HG03558 (cell line): ENCODE measurements at regions not wholly inside any gene's neighbourhood (a gene's known extent, or its start where the extent isn't known, plus 50 kb on each side); places are given as distances from the start of the nearest gene placed in this dataset.

Source experiments
- ATAC-seq: cut with Tn5 transposase; IDR thresholded peaks from one replicate; pipeline ENCODE4 v1.9.1; 2021; ENCODE audit warnings: moderate number of reproducible peaks; ENCODE audit not compliant: unreplicated experiment; ENCODE audit errors: extremely low read depth

DNA sequence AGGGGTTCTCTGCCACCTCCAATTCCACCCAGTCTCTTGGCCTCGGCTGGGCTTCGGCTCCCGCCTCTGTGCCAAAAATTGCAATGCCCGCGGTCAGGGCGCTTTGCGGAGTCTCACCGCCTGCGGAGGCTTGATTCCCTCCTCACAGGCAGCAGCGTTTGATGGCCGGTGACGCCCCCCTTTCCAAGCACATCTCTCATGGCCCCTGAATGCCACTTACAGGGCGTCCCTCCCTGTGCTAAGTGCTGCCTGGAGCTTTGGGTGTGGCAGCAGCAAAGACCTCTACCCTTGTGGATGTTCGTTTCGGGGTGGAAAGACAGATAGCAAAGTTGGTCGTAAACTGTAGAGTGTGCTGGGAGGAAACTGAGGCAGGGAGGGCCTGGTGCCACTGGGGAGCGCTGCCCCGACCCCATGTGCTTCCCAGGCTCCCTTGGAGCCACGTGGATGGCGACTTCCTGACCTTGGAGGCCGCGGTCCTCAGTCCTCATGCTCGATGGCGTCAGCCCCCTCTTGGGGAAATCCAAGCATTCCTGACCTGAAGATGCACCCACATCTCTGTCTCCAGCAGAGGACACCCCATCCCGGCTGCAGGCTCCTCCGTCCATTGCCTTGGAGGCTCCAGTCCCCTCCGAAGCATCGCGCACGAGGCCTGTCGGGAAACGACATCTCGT lies 249.2 kb upstream of the IRX4 start:
- no peak for ATAC-seq

DNA sequence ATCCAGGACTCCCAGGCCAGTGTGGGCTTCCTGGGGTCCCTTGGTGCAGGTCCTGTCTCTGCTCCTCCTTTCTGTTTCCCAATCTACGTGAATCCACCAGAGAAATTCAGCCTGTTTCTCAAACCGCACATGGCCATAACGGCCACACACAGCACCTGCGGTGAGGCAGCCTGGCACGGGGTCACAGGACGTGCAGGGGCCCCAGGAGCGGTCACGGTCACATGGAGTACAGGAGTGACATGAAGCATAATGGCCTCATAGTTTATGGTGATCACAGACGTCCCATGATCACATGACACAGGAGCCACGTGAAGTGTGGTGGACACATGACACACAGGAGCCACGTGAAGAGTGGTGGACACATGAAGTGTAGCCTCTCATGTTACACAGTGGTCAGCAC lies 248.5 kb upstream of the IRX4 start:
- no peak for ATAC-seq

DNA sequence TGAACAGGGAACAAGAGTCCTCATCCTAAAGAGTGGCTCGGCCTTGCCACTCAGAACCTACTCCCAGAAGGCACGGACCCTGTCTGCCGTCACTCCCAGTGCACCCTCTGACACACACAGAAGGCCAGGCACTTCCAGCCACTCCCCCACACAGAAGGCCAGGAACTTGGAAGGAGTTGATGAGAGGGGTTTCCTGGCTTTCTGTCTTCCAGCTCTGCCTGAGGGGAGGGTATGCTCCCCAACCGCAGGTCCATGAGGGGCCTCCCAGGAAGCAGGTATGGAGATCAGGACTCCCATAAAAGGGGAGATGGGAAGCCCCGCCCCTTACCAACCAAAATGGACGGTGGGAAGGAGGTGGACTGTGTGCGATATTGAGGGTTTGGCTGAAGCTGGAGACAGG lies 247.6 kb upstream of the IRX4 start:
- ATAC-seq, result no peak

DNA sequence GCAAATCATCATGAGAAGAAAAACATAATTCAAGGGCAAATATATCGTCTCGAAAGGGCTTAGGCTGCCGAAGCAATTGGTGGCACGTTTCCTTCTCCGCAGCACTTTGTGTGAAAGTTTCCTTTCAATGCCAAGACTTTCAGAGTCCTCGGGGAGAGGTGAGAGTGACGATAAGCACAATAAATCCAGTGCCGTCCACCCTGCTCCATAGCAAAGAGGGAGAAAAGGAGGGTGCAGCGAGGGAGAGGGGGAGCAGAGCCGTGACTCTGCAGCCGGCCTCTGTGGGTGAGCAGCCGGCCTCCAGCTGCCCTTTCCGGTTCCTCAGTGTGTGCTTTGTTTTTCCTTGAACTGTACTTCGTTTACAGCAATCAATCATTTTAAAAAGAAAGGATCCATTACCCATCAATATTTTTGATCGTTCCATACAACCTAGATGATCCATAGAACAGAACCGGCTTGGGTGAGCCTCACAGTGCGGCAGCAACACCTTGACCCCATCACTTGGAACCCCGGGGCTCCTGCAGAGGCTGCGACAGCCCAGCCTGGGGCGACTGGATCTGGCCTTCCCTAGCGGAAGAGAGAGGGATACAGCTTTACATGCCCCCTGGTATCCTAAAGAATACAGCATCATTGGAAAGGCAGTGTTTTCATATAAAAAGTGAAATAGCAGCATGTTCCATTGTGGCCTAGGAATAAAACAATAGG lies 247.0 kb upstream of the IRX4 start:
- no peak for ATAC-seq

DNA sequence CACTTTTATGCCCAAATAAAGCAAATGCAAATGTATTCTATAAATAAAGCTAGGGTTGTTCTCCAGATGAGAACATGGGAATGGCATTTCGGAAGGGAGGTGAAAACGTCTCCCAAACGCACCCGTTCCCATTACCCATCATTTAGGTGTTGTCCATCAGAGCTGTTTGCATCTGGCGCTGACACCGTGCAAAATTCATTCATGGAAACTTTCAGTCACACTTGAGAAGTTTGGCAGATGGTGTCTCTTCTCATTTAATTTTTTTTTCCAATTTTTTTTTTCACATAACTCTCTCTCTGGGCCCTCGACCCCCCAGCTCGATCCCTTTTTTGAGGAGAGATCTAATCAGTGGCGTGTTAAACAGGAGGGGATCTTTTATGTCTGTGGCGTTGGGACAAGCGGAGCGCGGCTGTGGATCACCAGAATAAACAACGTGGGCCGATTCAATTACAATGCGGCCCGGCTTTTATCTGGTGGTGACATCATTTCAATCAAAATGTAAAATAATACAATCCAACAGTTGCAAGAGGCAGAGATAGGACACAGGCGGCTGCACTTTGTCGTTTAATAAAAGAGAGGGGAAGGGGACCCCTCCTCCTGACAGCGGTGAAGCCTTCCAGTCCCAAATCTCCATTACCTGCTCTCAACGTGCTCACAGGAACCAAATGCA lies 246.1 kb upstream of the IRX4 start:
- ATAC-seq, result no peak

DNA sequence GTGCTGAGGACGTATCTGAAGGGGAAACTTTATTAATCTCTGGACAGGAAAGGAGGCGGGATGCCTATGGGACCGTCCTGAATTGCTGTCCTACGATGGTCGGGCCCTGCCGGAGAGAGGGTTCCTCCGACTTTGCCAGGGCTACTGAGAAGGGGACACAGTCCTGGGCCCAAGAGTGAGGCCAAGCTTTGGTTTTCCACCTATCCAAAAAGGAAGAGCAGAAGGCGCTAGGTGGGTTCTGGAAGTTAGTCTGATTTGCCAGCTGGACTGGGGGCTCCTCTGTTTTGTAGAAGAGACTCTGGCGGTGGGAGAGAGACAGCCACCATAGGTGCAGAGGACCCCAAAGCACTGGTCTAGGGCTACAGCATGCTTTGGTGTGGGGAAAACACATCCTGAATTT lies 243.8 kb upstream of the IRX4 start:
- ATAC-seq, result no peak

DNA sequence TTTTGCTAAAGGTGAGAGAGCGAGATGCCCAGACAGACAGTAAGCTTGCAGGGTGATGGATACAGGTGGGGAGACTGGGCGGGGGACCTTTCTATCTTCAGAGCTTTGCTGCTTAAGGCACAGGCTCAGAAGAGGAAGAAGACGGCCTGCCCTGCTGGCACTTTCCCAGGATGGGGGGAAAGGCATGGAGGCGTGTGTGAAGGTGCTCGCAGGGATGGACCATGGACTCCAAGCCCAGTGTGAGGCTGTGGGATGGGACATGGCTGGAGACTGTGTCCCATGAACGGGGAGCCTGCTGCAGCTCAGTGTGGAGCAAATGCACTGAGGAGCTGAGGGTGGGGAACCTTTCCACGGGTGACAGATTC lies 243.2 kb upstream of the IRX4 start:
- no peak for ATAC-seq

DNA sequence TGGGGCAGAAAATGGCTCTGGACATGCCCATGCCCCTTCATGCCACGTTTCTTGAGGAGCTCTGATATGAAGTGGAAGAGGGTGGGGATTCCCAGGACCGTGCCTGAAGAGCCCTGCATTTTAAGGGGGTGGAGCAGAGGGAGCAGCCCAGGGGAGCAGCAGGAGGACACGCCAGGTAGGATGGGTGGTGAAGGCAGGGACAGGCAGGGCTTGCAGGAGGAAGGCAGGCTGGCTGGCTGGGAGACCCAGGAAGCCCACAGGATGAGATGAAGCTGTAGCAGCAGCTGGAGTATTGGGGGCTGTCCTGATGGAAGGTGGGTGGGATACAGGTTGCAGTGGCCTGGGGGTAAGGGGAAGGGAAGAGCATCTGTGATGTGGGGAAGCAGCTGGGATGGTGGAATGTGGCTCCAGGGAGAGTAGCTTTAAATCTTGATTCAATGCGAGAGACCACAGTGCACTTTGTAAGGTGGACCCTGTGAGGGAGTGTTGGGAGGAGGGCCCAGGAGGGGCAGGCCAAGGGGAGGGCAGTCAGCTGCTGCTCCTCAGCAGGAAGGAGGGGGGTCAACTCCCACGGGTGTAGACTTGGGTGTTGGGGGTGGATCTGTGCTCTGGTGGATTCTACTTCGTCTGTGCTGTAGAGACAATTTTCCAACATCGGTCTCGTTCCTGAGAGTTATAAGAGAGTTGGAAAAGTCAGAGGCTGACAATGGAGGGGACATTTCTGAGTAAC lies 242.6 kb upstream of the IRX4 start:
- ATAC-seq, result no peak

DNA sequence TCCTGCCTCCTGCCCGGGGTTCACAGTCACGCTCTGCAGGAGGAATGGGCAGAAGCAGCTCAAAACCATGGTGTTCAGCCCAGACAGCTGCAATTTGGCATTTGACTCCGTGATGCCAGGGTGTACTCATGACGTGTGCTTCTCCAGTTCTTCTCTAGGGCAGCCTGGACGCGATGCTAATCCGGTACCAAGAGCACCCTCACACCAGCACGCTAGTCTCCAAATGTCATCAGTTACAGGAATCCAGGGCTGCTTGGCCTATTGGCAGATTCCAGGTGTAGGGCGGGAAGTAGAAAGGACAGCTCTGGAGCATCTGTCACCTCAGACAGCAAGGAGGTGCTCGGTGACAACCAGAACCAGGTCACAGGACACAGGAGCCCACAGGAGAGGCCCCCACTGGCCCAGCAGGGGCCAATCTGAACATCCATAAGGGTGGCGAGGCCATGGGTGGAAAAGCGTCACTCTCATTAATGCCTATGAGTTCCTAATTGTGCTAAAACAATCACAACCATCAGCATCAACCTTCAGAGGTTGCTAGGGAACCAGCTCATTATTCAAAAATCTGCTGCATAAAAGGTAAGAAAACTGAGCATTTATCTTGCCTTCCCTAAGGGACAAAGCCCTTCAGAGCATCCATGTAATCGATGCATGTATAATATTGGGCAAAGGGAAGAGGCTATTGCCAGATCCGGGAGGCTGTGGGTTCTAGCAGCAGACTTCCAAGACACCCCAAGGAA lies 241.9 kb upstream of the IRX4 start:
- no peak for ATAC-seq

DNA sequence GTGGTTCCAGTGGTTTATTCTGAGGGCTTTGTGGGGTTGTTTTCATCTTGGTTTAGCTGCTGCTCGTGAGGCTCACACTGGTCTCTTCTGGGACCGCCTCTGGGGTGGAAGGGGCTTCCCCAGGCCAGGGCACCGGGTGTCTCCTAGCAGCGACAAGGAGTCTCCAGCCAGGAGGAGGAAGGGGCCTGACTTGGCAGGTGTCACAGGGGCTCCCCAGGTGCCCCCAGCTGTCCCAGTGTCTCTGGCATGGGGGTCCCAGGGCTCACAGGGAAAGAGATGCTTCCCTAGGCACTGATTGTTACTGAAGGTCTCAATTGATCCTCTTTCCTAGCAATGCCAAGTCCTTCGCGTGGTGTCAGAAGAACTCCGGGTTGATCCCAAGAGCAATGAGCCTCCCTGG lies 241.1 kb upstream of the IRX4 start:
- ATAC-seq, result no peak

DNA sequence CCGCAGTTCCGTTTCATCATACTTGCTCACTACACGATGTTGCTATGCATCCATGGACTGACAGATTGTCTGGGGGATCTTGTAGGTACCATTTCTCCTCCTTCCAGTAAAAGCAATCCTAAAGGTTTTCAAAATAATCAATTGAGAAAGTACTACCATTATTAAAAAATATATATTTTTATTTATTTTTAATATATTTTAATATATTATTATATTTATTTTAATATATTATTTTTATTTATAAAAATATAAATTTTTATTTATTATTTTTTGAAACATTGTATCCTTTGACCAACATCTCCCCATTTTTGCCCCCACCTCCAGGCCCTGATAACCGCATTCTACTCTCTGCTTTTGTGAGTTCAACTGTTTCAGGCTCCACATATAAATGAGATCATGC lies 237.6 kb upstream of the IRX4 start:
- no peak for ATAC-seq

DNA sequence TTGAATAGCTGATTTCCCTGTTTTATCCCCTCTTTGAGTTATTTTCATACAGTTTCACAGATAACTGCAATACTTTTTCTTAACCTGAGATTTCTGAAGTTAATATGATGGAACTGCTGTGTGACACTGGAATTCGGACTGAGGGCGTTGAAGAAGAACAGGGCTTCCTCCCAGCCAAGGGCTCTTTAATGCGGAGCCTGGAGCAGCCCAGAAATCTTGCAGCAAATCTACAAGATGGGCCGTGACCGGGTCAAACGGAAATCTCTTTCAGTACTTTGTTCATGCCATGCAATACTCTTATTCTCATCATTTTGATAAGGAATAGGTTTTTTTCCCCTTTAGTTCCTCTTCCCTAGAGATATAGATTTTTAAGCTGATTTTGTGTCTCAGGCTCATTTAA lies 236.8 kb upstream of the IRX4 start:
- ATAC-seq, result no peak

DNA sequence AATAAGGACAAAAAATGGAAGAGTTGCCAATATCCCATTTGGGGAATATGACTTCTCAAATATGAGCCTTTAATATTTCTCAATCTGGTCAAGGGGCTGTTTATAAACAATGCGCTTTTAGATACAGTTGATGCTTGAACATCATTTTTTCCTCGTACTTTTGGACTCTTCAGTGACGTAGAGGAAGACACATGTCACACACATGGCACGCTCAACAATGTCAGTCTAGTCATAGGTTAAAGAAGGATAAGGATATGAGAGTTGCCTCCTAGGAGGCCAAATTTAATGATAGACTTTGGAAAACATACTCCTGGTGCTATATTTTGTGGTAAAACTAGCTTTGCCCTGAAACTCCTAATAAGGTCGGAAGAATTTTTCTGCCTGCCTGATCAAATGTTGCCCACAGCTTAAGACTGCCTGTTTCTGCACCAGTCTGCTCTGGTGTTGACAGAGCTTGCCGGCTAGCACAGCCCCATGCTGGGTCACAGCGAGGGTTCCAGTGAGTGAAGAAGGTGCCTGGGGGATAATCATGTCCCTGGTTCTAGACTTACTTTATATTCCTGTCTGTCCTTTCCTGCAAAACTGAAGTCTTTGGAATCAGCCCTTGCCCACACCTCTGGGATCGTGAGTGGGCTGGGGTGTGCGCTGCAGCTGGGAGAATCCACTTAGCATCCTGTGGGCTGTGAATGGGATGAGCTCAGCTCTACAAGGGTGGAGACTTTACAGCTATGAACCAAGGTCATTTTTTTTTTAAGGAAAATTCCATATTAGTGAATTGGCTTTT lies 230.8 kb upstream of the IRX4 start:
- no peak for ATAC-seq

DNA sequence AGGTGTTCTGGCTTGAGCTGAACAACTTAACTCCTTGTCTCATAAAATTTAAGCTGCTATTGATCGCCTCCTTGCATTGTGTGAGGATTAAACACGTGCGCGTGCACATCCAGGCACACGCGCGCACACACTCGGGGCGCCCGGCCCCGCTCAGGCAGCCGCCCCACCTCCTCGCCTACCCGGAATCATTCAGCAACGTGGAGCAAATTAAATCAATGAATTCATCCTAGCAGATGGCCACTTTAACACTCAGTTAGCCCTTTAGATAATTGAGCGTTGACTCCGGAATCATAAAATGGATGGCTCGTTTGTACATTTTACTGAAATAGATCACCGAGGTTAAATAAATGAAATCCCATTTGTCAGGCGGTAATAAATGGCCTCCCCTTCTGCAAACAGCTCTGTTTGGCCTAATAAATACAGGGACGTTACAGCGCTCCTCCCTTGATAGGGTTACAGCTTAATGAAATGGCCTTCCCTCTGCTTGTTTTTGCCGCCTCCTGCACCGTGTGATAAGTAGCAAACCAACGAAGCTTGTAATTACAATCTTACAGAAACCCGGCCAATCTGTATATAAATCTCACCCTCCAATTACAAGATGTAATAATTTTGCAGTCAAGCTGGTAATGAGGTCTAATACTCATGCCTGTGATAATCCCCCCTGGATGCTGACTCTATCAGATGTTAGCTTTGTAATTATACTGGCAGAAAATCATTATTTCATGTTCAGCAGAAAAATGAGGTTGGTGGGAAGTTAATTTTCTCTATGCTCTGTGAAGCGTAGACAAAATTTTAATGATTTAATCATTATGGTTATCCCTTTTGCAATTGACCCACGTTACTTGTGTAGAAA lies 229.7 kb upstream of the IRX4 start:
- ATAC-seq, result no peak

DNA sequence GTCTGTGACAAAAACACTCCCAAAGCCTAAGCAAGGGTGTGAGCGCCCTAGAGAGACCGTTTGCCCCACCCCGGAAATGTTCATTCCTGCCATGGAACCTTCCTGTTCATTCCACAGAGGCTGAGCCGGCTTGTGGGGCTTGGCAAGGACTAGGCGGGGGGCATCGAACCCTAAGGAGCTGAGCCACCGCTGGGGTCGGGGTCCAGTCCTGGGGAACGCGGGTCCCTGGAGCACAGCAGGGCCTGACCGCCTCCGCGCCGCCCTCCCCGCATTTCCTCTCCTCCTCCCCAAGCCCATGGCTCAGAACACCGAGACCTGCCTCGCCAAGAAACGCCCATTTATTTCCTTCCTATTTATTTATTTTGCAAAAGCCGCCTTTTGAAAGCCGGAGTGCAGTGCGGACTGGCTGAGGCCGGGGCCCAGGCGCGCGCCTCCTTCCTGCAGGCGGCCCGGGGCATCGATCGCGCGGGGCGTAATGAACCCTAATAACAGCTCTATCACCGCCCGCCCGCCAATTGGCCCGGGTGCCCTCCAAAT lies 228.9 kb upstream of the IRX4 start:
- no peak for ATAC-seq

DNA sequence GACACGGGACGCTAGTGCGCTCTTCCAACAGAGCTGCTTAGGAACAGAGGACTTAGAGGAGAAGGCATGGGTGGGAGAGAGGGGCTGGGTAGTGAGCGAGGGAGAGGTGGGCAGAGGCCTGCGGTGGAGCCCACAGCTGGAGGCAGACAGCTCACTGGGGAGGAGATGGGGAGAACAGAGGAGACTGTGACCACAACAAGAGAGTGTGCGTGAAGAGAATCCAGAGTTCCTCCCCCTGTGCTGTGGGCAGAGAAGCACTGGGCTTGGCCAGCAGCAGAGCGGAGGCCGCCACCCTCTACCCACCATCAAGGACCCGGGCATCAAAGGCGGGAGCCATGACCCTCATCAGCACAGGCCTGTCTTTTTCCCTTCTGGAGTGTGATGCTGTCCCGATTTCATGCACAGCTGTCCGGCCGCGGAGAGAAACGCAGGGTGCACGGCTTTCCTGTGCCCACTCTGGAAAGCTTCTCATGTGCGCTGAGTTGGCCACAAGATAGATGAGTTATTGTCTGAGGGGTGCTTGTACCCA lies 228.3 kb upstream of the IRX4 start:
- no peak for ATAC-seq

DNA sequence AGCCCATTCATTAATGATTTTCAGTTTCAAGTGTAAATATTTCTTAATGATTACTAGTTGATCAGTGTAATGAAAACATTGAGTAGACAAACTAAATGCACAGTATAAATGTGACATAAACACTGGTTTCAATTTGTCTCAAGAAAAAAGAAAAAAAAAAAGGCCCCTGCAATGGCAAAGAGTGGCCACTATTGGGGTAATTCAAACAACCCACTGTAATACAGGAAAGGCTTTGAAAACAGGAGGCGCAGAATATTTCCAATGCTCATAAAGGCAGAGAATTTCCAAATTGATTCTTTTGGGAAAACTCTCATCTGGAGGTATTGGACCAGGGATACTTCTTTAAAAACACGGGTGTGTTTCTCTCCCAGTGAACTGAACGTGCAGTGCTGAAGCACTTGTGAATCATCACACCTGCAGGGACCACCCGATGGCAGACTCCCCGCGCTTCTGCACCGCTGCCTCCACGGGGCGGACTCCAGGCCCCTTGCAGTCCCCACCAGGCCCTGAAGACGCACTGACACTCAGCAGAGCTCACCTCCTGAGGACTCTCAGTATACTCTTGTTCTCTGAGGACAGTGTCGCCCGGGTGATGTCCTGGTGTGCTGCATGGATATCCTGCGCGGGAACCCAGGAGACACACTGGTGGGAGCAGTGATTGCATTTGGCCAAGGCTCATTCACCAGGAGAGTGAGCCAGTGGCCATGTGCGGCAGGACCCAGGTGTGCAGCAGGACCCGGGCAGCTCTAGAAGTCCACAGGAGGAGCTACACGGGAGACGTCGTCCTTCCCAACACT lies 227.6 kb upstream of the IRX4 start:
- ATAC-seq, result no peak

DNA sequence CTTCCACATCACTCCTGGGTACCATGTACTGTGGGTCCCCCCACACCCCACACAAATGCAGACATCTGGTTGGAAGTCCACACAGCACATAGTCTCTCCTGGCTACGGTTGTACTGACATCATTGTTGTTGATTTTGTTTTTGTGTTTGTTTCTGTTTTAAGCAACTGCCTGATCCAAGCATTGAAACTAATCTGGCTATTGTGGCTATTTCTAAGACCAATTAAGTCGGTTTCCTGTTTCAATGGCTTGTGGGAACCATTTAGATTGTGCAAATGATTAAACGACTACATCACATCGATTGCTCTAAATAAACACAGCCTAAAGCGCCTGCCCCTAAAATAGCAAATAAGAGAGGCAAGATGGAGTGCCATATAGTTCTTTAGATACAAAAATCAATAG lies 226.8 kb upstream of the IRX4 start:
- ATAC-seq, result no peak
